Activated gamma-delta T cell treated with anti-CD3 and anti-CD28 coated beads, Interleukin-2, amount 50 U/mL, for 16 hours (primary cell): ENCODE measurements at regions not wholly inside any gene's neighbourhood (a gene's known extent, or its start where the extent isn't known, plus 50 kb on each side); places are given as distances from the start of the nearest gene placed in this dataset.

Experiments
- DNase-seq: peaks from one replicate; pipeline ENCODE4 v3.0.0-alpha.2; 2020; ENCODE audit warnings: low read depth

DNA sequence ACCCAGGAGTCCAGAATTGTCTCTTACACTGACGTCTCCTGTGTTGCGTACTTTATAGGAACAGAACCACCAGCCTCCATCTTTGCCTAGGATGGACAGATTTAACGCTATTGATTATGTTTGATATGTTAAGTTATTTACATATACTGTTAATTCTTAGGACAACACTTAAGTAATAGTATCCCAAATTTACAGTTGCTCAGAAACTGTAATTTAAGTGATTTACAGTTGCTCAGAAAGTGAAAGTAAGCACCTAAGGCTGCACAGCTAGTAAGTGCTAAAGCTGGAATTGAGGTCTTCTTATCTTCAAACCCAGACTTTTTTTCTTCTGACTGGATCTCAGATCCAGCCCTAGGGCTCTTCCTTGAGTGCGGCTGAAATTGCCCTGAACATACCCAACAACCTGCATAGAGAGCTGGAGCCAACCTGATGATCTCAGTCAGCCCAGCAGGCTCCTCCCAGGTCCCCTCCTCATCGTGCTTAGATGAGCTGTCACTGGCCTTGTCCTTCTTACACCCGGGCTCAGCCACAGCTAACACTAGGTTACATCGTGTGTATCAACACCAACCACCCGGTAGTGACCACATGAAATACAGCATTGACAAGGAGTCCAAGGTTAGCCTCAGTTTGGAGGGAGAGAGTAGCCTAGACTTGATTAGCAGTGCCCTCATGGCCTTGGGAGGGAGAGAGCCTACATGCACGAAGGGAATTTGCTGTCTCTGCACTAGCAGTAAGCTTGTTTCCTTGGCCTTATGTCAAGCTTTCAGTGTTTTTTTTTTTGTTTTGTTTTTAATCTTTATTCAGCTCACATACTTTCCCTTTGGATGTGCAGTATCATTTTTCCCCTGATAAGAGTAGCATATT, 111.1 kb upstream of the ARHGAP5 start:
- no peak for DNase-seq

DNA sequence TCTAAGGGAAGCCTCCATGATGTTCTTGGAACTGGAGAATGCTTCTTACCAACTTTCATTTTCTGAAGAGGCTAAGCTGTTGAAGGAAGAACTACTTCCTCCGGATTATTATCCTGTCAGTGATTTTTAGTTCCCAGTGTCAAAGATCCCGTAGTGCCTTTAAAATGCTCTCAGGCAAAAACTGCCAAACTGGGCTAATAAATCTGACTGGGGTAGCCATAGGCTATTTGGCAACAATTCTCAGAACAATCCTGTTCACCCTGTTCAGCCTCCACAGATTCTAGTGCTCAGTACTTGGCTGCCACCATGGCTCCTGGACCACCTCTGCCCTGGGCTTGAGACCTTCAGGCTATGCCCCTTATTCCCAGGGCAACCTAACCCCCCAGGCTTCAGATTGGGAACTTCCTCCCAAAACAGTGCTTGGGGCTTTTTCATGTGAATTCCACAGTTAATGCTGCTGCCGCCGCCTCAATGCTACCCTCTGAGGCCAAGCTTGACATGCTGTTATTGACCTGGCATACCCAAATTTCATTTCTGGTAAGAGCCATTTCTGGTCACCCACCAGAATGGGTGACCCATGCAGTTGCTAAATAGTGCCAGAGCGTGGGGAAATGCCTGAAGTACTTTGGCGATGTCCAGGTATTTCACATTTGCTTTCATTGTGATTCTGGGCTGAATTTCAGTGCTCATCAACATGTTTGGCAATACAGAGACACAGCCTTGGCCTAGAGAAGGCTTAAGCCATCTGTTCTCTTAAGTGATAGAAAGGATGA, 110.0 kb upstream of the ARHGAP5 start:
- DNase-seq: no peak

GRCh38 chr14:31967669-31967975, 109.5 kb upstream of the ARHGAP5 start:
- no peak for DNase-seq

- no peak for DNase-seq
These were observed 108.8 kb upstream of the ARHGAP5 start for GRCh38 chr14:31968107-31968810.

DNA sequence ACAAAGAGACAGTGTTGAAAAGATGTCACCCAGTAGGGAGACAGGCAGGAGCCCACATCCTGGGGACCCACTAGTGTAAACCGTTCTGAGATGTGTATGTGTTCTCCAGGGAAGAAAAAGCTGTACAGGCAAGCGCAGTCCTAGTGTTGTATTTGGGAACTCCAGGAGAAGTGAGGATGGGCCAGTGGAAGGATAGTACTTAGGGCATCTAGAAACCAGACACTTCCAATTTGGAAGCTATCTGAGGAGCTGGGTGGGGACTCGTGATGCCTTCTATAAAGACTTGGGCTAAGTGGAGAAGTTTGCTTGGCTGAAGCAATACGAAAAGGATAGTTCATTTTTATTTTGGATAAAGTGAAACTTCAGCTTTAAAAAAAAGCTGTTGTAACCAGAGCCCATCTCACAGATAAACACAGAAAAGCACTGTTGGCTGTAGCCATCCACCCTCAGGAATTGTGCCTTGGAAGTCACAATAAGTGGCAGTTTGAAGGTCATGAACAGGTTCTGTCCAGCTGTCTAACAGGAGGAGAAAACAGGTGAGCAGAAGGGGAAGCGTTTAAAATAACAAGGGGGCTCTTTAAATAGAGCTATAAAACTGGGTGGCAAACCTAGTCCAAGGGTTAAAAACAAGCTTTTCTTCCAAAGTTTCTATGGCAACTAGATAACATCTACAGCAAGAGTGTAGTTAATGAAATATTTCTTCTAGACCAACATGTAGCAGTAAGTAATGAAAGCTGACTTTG, 108.0 kb upstream of the ARHGAP5 start:
- no peak for DNase-seq

DNA sequence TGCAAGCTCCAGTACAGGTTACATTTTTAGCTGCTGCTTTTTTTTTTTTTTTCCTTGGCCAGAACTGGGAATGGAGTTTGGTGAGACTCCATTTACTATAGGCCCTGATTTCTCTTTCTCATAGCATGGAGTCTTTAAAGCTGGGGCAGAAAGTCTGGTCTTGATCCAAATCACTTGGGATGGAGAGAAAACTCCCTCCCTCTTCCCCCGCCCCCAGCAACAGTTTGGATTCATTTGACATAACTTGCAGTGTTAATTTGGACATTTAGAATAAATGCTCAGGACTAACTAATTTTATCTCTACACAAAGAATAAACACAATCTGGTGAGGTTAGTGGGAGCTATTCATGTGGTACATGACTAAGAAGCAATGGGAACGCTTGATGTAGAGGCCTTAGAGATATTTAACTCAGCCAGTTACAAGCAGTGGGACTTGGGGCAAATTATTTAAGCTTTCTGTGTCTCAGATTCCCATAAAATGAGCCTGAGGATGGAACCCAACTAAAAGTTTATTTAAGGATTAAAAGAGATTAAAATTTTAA, 107.3 kb upstream of the ARHGAP5 start:
- DNase-seq: no peak

DNA sequence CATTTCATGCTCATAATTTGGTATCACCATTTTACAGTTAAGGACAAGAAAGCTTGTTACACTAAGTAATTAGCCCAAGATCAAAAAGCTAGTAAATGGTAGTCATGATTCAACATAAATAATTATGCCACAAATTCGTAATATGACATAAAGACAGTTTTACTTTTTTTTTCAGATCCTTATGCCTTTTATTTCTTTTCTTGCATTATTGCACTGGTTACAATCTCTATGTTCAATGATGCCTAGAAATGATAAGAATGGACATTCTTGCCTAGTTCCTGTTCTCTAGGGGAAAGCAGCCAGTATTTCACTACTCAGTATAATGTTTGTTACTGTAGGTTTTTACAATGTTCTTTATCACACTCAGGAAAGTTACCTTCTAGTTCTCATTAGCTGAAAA, 106.4 kb upstream of the ARHGAP5 start:
- DNase-seq: no peak

DNA sequence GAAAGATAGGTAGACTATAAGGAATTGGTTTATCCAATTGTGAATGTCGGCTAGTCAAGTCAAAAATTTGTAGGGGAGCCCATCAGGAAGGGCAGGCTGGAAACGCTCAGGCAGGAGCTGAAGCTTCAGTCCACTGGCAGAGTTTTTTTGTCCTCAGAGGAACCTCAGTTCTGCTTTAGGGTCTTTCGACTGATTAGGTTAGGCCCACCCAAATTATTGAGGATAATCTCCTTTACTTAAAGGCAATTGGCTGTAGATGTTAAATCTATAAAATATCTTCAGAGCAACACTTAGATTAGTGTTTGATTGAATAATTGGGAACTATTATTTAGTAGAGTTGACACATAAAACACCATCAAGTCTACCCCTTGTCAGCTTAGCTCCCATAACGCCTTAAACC, 105.5 kb upstream of the ARHGAP5 start:
- no peak for DNase-seq

GRCh38 chr14:31977001-31977556, 100.0 kb upstream of the ARHGAP5 start:
- no peak for DNase-seq

DNA sequence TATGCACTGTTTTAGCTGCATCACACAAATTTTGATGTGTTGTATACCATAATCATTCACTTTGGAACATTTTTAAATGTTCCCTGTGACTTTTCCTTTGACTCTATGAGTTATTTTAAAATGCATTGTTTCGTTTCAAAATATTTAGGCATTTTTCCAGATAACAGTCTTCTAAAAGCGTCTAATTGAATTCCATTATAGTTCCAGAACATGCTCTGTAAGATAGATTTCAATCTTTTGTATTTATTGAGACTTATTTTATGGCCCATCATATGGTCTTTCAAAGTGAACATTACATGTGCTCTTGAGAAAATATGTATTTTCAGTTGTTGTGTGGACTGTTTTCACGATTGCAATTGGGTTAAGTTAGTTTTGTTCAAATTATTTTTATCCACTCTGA, 98.7 kb upstream of the ARHGAP5 start:
- DNase-seq: no peak

- no peak for DNase-seq
These were observed 94.5 kb upstream of the ARHGAP5 start for GRCh38 chr14:31982642-31983041.

GRCh38 chr14:31986405-31986804, 90.7 kb upstream of the ARHGAP5 start:
- DNase-seq: no peak

GRCh38 chr14:31987721-31988120, 89.4 kb upstream of the ARHGAP5 start:
- DNase-seq: no peak

- no peak for DNase-seq
These were observed 88.9 kb upstream of the ARHGAP5 start for GRCh38 chr14:31988244-31988643.

DNA sequence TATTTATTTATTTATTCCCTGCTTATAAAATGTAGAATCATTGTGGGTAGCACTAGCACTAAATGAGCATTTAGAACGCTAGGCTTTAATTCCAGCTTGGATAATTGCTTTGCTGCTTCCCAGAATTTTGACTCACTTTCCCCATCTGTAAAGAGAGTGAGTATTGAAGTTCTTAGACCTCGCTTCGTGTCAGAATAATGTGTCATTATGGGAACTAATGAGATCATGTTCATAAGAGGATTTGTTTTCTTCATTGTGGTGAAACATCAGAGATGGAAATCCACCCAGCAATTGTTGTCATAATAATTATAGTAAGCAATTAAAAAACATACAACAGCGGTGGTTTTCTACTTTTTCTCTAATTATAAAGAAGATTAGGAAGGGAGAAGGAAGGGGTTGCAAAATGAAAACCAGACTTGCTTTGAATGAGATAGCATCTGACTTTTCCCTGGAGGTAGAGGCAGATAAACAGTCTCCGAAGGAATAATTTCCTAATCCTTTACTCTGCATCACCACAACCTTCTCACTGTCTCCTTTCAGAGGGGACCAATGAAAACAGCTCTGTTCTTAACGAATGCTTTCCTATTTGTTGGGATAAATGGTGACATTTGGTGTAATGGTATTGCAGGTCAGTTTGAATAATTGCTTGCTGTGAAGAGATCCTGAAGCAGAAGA, 86.8 kb upstream of the ARHGAP5 start:
- DNase-seq: no peak

DNA sequence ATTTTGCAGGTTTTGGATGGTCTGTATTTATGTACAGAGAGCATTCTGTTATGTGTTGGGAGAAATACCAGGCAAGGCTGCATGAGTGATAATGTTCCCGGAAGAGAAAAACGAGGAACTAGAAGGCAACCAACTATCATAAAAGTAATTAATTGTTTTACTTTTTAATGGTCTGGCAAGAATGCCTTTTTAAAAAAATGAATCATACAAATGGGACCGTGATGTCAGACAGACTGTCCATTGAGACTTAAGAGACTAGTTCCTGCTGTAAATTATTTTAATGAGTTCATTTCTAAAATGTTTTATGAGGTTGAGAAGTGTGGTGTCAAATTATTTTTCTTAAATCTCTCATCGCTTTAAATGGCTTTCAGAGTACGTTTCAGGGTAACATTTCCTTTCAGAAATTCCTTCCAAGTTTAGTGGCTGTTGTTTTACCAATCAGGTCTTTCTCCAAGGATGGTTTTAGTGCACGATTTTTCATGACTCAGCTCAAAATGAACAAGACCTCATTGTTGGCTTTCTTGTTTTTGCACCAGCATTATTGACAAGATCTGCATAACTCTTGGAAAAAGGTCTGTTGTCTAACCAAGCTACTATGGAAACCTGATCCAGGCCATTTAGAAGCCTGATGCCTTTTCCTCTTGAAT, 86.1 kb upstream of the ARHGAP5 start:
- DNase-seq: no peak

DNA sequence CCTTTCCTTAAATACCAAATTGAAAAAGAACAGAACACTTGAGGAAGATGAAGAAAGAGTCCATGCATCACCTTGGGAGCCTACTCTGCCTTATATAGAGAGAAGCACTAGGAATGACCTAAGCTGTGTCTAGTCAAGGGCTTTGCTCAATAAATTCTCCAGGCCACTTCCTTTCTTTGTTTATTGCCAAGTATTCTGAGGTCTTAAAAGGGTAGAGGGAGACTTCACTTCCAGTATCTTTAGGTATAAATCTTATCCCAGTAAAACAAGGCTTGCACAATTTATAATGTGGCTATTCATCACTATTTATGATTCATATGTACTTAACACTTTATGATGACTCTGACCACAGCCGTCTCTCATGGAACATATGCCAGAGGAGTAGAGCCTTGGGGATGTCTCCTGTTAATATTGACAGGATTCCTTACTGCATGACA, 85.1 kb upstream of the ARHGAP5 start:
- DNase-seq: no peak

DNA sequence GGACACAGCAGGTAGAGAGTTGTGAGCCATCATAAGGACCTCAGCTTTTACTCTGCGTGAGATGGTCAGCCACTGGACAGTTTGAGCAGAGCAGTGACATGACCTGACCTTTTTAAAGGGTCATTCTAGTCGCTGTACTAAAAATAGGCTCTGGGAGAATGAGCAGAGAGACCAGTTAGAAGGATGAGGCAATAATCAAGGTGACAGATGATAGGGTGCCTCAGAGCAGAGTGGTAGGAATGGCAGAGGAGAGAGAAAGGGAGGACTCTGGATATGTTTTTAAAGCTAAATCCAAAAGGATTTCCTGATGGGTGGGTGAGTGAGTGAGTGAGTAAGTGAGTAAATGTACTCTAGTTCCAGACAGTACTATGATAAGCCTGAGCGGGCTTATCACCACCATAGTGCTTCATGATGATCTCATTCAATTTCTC, 83.6 kb upstream of the ARHGAP5 start:
- no peak for DNase-seq

DNA sequence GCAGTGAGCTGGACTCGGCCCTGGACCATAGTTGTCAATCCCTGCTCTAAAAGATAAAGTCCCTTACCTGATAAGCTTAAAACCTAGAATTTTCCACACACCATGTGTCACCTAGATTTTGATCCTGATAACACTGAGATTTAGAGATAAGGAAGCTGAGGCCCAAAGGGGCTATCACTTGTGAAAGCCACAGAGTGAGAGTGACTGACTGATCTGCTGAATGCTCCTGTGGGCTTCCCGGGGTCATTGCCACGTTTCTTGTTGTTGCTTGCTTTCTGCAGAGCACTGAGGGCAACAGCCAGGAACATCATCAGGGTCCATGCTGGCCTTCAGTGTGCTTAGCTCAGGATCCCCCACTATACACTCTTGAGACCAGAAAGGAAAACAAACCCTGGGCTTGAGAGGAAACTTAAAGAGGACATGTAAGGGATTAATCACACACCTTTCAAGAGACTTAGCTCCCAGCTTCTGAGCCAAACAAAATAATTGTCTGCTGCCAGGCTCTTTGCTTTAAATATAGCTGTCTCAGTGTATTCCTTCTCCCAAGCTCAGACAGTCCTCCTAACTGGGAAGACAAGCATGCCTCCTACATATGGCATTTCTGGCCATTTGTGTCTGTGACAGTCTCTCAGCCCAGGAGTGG, 82.6 kb upstream of the ARHGAP5 start:
- no peak for DNase-seq

DNA sequence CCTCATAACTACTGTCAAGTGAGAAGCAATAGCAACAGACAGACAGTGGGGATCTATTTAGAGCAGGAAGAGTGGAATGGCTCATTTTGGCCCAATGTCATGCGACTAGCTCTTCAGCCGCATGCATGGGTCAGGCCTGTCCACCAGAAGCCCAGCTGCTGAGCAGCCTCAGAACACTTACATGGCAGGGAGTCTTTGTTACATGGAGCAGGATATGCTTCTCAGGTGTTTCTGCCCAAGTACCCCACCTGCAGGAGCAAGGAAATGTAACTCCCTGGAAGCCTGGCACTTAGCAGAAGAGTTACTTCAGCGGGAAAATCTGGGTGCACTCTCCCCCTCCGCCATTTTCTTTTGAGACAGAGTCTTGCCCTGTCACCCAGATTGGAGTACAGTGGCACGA, 73.5 kb upstream of the ARHGAP5 start:
- DNase-seq: no peak
